GM21367 (cell line): ENCODE measurements at regions not wholly inside any gene's neighbourhood (a gene's known extent, or its start where the extent isn't known, plus 50 kb on each side); places are given as distances from the start of the nearest gene placed in this dataset.
"Not testable (repeated sequence)": the region's sequence is repeated elsewhere in the genome, so short reads cannot be mapped to it uniquely, and the experiment has no call there.

Source experiments
- ATAC-seq: cut with Tn5 transposase; IDR thresholded peaks from one replicate; pipeline ENCODE4 v1.9.1; 2021; ENCODE audit not compliant: unreplicated experiment

GRCh38 chrX:80508083-80508482 is 87.8 kb downstream of the TENT5D start:
- ATAC-seq, result not testable (repeated sequence)

GRCh38 chrX:80511969-80512760 is 91.9 kb downstream of the TENT5D start:
- ATAC-seq, result no peak

- ATAC-seq, result no peak
These were observed 92.7 kb downstream of the TENT5D start for GRCh38 chrX:80512924-80513323.

- ATAC-seq, result no peak
These were observed 93.4 kb downstream of the TENT5D start for GRCh38 chrX:80513625-80514024.

- no peak for ATAC-seq
These were observed 116.8 kb downstream of the TENT5D start for GRCh38 chrX:80537096-80537495.

GRCh38 chrX:80550722-80551121 is 130.5 kb downstream of the TENT5D start:
- ATAC-seq, result no peak

- no peak for ATAC-seq
These were observed 135.9 kb downstream of the TENT5D start for GRCh38 chrX:80556148-80556547.

GRCh38 chrX:80572636-80573035 is 152.4 kb downstream of the TENT5D start:
- no peak for ATAC-seq

GRCh38 chrX:80573275-80573674 is 153.0 kb downstream of the TENT5D start:
- ATAC-seq, result no peak

- not testable (repeated sequence) for ATAC-seq
These were observed 154.3 kb downstream of the TENT5D start for GRCh38 chrX:80574486-80575086.

- ATAC-seq, result no peak
These were observed 156.0 kb downstream of the TENT5D start for GRCh38 chrX:80576267-80576666.

GRCh38 chrX:80576806-80577533 is 156.7 kb downstream of the TENT5D start:
- no peak for ATAC-seq

- peak; percentile 64 for ATAC-seq
These were observed 158.4 kb downstream of the TENT5D start for GRCh38 chrX:80578517-80579105.

GRCh38 chrX:80590992-80591391 is 170.7 kb downstream of the TENT5D start:
- not testable (repeated sequence) for ATAC-seq

GRCh38 chrX:80602036-80602860 is 182.0 kb downstream of the TENT5D start:
- no peak for ATAC-seq
